Left ventricle myocardium inferior (tissue), 1 donor: ENCODE measurements at regions not wholly inside any gene's neighbourhood (a gene's known extent, or its start where the extent isn't known, plus 50 kb on each side); places are given as distances from the start of the nearest gene placed in this dataset.
A peak's percentile ranks its signal among the peaks of the same experiment; 100 is the strongest.

Source experiments
- DNase-seq: peaks from one replicate; pipeline ENCODE4 v3.0.0-alpha.2; 2020
- H3K27ac ChIP-seq: fragments of 200-600 bp; replicated peaks from 2 replicates; pipeline ENCODE4 v1.8.0; 2021
- H3K27me3 ChIP-seq: fragments of 200-600 bp; 2 replicates; pipeline ENCODE4 v1.8.0; 2021; ENCODE audit warnings: low read depth
- H3K36me3 ChIP-seq: fragments of 200-600 bp; 2 replicates; pipeline ENCODE4 v1.8.0; 2021
- H3K4me1 ChIP-seq: fragments of 200-600 bp; 2 replicates; pipeline ENCODE4 v1.8.0; 2021
- H3K4me3 ChIP-seq: fragments of 200-600 bp; 2 replicates; pipeline ENCODE4 v1.8.0; 2021; ENCODE audit warnings: mild to moderate bottlenecking, moderate library complexity
- H3K9me3 ChIP-seq: fragments of 200-600 bp; replicated peaks from 2 replicates; pipeline ENCODE4 v1.8.0; 2021
- intact Hi-C: fragments of 100-400 bp; cut with micrococcal nuclease; formaldehyde crosslinking; loops from one replicate; pipeline ENCODE4 v1.11.0; 2022
- TF ChIP-seq, protein P1 (sequence below): fragments of 200-600 bp; IDR thresholded peaks from 2 replicates; pipeline ENCODE4 v1.8.0; 2021; ENCODE audit warnings: antibody characterized with exemption, mild to moderate bottlenecking, borderline replicate concordance
- donor health status: DM: no; HTN: yes; CAD: no; lungs with severe emphysema.

- intact Hi-C loops = no loop called here
- TF ChIP-seq, protein P1, sequence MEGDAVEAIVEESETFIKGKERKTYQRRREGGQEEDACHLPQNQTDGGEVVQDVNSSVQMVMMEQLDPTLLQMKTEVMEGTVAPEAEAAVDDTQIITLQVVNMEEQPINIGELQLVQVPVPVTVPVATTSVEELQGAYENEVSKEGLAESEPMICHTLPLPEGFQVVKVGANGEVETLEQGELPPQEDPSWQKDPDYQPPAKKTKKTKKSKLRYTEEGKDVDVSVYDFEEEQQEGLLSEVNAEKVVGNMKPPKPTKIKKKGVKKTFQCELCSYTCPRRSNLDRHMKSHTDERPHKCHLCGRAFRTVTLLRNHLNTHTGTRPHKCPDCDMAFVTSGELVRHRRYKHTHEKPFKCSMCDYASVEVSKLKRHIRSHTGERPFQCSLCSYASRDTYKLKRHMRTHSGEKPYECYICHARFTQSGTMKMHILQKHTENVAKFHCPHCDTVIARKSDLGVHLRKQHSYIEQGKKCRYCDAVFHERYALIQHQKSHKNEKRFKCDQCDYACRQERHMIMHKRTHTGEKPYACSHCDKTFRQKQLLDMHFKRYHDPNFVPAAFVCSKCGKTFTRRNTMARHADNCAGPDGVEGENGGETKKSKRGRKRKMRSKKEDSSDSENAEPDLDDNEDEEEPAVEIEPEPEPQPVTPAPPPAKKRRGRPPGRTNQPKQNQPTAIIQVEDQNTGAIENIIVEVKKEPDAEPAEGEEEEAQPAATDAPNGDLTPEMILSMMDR = no peak
- H3K9me3 ChIP-seq = no peaks in the 10 kb centered on the region
- DNase-seq = no peak
- no peak overlapping the region for H3K4me3 ChIP-seq
- no peaks in the 10 kb centered on the region for H3K36me3 ChIP-seq
- H3K27ac ChIP-seq = no peak overlapping the region
- peaks cover 15% of the 10 kb centered on the region for H3K4me1 ChIP-seq
- H3K27me3 ChIP-seq = peaks cover 9% of the 10 kb centered on the region
Observed at GRCh38 chr15:29455055-29455454, 185.4 kb upstream of the NSMCE3 start.

DNA sequence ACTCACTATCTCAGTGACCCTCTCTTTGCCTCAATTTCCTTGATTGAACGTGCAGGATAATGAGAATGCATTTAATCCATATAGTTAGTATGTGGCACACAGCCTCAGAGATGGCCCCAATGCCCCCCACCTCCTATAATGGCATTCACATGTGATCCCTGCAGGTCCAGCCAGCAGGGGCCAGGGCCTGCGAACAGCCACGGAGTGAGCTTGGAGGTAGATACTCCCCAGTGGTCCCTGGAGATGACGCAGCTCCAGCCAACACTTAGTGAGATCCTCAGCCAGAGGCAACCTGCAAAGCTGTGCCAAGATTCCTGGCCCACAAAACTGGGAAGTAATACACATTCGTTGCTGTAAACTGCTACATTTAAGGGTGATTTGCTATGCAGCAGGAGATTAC, 184.9 kb upstream of the NSMCE3 start:
- no peak for DNase-seq
- peaks cover 9% of the 10 kb centered on the region for H3K27me3 ChIP-seq

DNA sequence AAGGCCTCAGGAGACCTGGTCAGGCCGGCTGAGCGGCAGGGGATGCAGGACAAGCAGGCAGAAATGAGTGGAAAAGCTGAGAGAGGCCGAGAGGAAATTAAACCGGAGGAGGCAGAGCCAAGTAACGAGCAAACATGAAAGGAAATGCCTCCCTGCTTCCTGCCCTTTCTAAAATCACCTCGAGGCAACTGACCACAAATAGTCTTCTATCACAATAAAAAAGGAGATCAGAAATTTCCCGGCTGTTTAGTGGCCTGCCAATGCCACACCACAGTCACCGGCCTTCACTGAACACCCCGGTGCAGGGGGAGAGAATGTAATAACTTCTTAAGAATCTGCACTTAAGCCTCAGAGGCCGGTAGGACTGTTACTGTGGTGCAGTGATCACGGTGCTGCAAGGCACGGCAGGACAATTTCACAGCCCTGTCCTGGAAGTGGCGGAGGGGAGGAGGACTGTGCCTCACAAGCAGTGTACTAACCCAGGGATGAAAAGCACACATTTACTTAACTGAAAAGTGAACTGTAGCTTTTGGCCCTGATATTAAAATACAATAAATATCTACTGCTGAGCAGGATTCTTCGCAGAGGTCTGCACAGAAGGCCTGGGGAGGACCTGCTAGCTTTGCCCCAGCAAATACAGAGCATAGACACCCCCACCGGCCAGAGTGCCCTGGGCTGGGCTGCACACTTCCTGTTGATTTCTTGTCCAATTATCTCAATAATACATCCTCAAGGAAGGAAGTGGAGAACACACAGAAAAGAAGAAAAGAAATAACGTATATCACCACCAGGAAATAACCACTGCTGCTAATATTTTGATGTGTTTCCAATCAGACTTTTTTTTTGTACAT, 183.5 kb upstream of the NSMCE3 start:
- no peaks in the 10 kb centered on the region for H3K9me3 ChIP-seq
- no peak overlapping the region for H3K4me3 ChIP-seq
- intact Hi-C loops = no loop called here
- no peak for DNase-seq
- no peaks in the 10 kb centered on the region for H3K36me3 ChIP-seq
- H3K27me3 ChIP-seq = peaks cover 9% of the 10 kb centered on the region
- TF ChIP-seq, protein P1 = no peak
- H3K27ac ChIP-seq = no peak overlapping the region
- H3K4me1 ChIP-seq = peaks cover 15% of the 10 kb centered on the region

More for the DNA sequence above, 184.9 kb upstream of the NSMCE3 start:
- H3K9me3 ChIP-seq = no peaks in the 10 kb centered on the region
- no peak overlapping the region for H3K4me3 ChIP-seq
- TF ChIP-seq, protein P1 = no peak
- intact Hi-C loops = no loop called here
- no peaks in the 10 kb centered on the region for H3K36me3 ChIP-seq
- peaks cover 15% of the 10 kb centered on the region for H3K4me1 ChIP-seq
- H3K27ac ChIP-seq = no peak overlapping the region

DNA sequence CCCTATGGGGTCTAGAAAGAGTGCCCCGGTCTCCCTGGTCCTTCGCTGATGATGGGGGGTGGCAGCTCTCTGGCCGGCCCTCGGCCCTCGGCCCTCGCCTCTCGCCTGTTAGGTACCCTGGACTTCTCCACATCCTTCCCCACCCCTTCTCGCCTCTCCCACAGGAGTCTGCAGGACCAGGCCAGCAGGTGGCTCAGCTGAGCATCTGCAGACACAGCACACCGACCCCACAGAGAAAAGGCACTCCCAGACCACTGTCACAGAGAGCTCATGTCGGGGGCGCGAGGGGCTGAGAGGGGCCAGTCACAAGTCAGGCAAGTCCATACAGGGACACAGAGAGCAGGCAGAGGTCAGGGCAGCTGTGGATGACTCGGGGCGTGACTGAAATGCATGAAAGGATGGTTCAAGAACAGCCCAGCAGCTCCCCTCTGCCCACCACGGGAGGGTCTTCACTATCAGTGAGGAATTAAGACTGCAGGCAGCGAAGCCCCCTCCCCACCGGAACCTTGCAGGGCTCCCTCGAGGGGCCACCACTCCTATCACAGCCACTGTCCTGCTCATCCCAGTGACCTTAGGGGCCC, 181.7 kb upstream of the NSMCE3 start:
- no peak for DNase-seq
- Histone ChIP-seq H3K9me3 (no peaks in the 10 kb centered on the region), H3K27me3 (peaks cover 9% of the 10 kb centered on the region), H3K27ac (no peak overlapping the region), H3K4me3 (no peak overlapping the region), H3K36me3 (no peaks in the 10 kb centered on the region), H3K4me1 (peaks cover 15% of the 10 kb centered on the region)
- TF ChIP-seq, protein P1 = peak; percentile 45
- intact Hi-C loops = no loop called here

DNA sequence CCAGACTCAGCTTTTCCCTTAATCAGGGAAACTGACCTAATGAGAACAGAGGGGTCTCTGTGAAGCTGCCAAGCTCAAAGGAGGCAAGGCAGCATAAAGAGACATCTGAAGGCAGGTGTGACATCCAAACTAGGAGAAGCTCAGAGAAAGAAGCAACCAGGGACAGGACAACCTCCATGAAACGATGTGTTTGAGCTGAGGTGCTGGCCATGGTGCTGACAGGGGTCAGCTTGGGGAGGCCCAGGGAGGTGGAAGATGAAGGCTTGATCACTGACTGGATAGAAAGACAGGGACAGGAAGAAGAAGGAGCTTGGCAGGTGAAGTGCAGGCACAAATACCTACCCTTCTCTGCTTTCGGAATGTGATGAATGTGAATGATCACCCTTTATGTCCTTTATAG, 179.5 kb upstream of the NSMCE3 start:
- no peak overlapping the region for H3K27ac ChIP-seq
- no peak overlapping the region for H3K4me3 ChIP-seq
- H3K4me1 ChIP-seq = peaks cover 14% of the 10 kb centered on the region
- no peaks in the 10 kb centered on the region for H3K9me3 ChIP-seq
- DNase-seq = no peak
- intact Hi-C loops = no loop called here
- TF ChIP-seq, protein P1 = no peak
- H3K36me3 ChIP-seq = no peaks in the 10 kb centered on the region
- H3K27me3 ChIP-seq = peaks cover 16% of the 10 kb centered on the region
